ENCODE measurements at regions not wholly inside any gene's neighbourhood (a gene's known extent, or its start where the extent isn't known, plus 50 kb on each side); places are given as distances from the start of the nearest gene placed in this dataset.

GRCh38 chr18:73615506-73615905 is 532.1 kb downstream of the FBXO15 start:
- H3K4me1 ChIP-seq, result no peaks in the 10 kb centered on the region
- H3K9me3 ChIP-seq, result no peaks in the 10 kb centered on the region
- intact Hi-C loops (cut with DNase I), result no loop called here
- no peak for DNase-seq (ENCODE audit: extremely low spot score)
- H3K27ac ChIP-seq (replicated peaks in 1 of 4), result no peak overlapping the region
- no peaks in the 10 kb centered on the region for H3K27me3 ChIP-seq
- 84% methylated on average over 3 of the region's 3 CpGs for WGBS
- TF ChIP-seq CTCF (IDR thresholded peaks at IDR 0.05) (no peak), EP300 (IDR thresholded peaks at IDR 0.05) (no peak), POLR2AphosphoS5 (IDR thresholded peaks at IDR 0.05) (no peak)
- no peak overlapping the region for H3K4me3 ChIP-seq
- no peaks in the 10 kb centered on the region for H3K36me3 ChIP-seq

GRCh38 chr18:73614812-73615211 is 532.8 kb downstream of the FBXO15 start:
- Histone ChIP-seq H3K4me3 (no peak overlapping the region), H3K36me3 (no peaks in the 10 kb centered on the region), H3K9me3 (no peaks in the 10 kb centered on the region), H3K4me1 (no peaks in the 10 kb centered on the region), H3K27me3 (no peaks in the 10 kb centered on the region), H3K27ac (replicated peaks in 1 of 4) (no peak overlapping the region)
- WGBS, result 71% methylated on average over 1 of the region's 1 CpG
- DNase-seq (ENCODE audit: extremely low spot score), result no peak
- intact Hi-C loops (cut with DNase I), result no loop called here
- TF ChIP-seq CTCF (IDR thresholded peaks at IDR 0.05) (no peak), POLR2AphosphoS5 (IDR thresholded peaks at IDR 0.05) (no peak), POLR2A (IDR thresholded peaks at IDR 0.05; ENCODE audit: low read depth) (no peak), EP300 (IDR thresholded peaks at IDR 0.05) (no peak)

GRCh38 chr18:73613706-73614340 is 533.8 kb downstream of the FBXO15 start:
- no peak overlapping the region for H3K4me3 ChIP-seq
- no peak for TF ChIP-seq POLR2A (IDR thresholded peaks at IDR 0.05; ENCODE audit: low read depth)
- TF ChIP-seq EP300 (IDR thresholded peaks at IDR 0.05), result no peak
- no peak for TF ChIP-seq CTCF (IDR thresholded peaks at IDR 0.05)
- no peak for TF ChIP-seq POLR2AphosphoS5 (IDR thresholded peaks at IDR 0.05)
- intact Hi-C loops (cut with DNase I), result no loop called here
- 75% methylated on average over 1 of the region's 1 CpG for WGBS
- H3K27me3 ChIP-seq, result no peaks in the 10 kb centered on the region
- no peaks in the 10 kb centered on the region for H3K36me3 ChIP-seq
- no peaks in the 10 kb centered on the region for H3K4me1 ChIP-seq
- no peak for DNase-seq (ENCODE audit: extremely low spot score)
- H3K27ac ChIP-seq (replicated peaks in 1 of 4), result no peak overlapping the region
- no peaks in the 10 kb centered on the region for H3K9me3 ChIP-seq

- Histone ChIP-seq H3K27ac (replicated peaks in 1 of 4) (no peak overlapping the region), H3K4me3 (no peak overlapping the region), H3K4me1 (no peaks in the 10 kb centered on the region), H3K36me3 (no peaks in the 10 kb centered on the region), H3K9me3 (no peaks in the 10 kb centered on the region), H3K27me3 (no peaks in the 10 kb centered on the region)
- no peak for TF ChIP-seq POLR2AphosphoS5 (IDR thresholded peaks at IDR 0.05)
- TF ChIP-seq POLR2A (IDR thresholded peaks at IDR 0.05; ENCODE audit: low read depth), result no peak
- TF ChIP-seq CTCF (IDR thresholded peaks at IDR 0.05), result no peak
- no peak for TF ChIP-seq EP300 (IDR thresholded peaks at IDR 0.05)
- 69% methylated on average over 7 of the region's 7 CpGs for WGBS
- DNase-seq (ENCODE audit: extremely low spot score), result no peak
- intact Hi-C loops (cut with DNase I), result no loop called here
These were observed 549.6 kb downstream of the FBXO15 start for GRCh38 chr18:73597832-73598615.
